HEK293 (cell line): ENCODE measurements at regions not wholly inside any gene's neighbourhood (a gene's known extent, or its start where the extent isn't known, plus 50 kb on each side); places are given as distances from the start of the nearest gene placed in this dataset.

Experiments used
- HOXD13 ChIP-seq: sonication (generic); formaldehyde crosslinking; IDR thresholded peaks from 2 replicates; pipeline ENCODE4 v1.8.0; 2022; ENCODE audit warnings: missing genetic modification reagents, borderline replicate concordance
- KLF10 ChIP-seq: fragments of 450-650 bp; IDR thresholded peaks from 2 replicates; pipeline ENCODE4 v1.5.1; 2018; ENCODE audit warnings: missing biosample characterization, mild to moderate bottlenecking, missing genetic modification characterization
- OVOL3 ChIP-seq: fragments of 450-650 bp; formaldehyde crosslinking; IDR thresholded peaks from 2 replicates; pipeline ENCODE4 v1.5.1; 2016; ENCODE audit warnings: missing biosample characterization, missing genetic modification characterization
- RBAK ChIP-seq: fragments of 450-650 bp; formaldehyde crosslinking; IDR thresholded peaks from 2 replicates; pipeline ENCODE4 v1.5.1; 2016; ENCODE audit warnings: missing biosample characterization, missing genetic modification characterization
- ZNF114 ChIP-seq: fragments of 450-650 bp; formaldehyde crosslinking; IDR thresholded peaks from 2 replicates; pipeline ENCODE4 v1.5.0; 2017; ENCODE audit warnings: missing biosample characterization, missing genetic modification characterization
- ZNF132 ChIP-seq: fragments of 450-650 bp; formaldehyde crosslinking; IDR thresholded peaks from 2 replicates; pipeline ENCODE4 v1.5.1; 2017; ENCODE audit warnings: missing biosample characterization, missing genetic modification characterization, borderline replicate concordance
- ZNF324 ChIP-seq: fragments of 450-650 bp; formaldehyde crosslinking; IDR thresholded peaks from 2 replicates; pipeline ENCODE4 v1.5.1; 2016; ENCODE audit warnings: missing biosample characterization, missing genetic modification characterization
- ZNF423 ChIP-seq: fragments of 450-650 bp; formaldehyde crosslinking; IDR thresholded peaks from 2 replicates; pipeline ENCODE4 v1.5.1; 2016; ENCODE audit warnings: missing biosample characterization, missing genetic modification characterization
- ZNF624 ChIP-seq: fragments of 450-650 bp; formaldehyde crosslinking; IDR thresholded peaks from 2 replicates; pipeline ENCODE4 v1.5.1; 2017; ENCODE audit warnings: missing biosample characterization, missing genetic modification characterization
- ZNF747 ChIP-seq: fragments of 450-650 bp; formaldehyde crosslinking; IDR thresholded peaks from 2 replicates; pipeline ENCODE4 v1.5.1; 2016; ENCODE audit warnings: missing biosample characterization, missing genetic modification characterization
- TF ChIP-seq, protein P1 (sequence below): fragments of 450-650 bp; formaldehyde crosslinking; IDR thresholded peaks from 2 replicates; pipeline ENCODE4 v1.5.1; 2016; ENCODE audit warnings: missing biosample characterization, missing genetic modification characterization
- TF ChIP-seq, protein P2 (sequence below): fragments of 450-650 bp; formaldehyde crosslinking; IDR thresholded peaks from 2 replicates; pipeline ENCODE4 v1.5.1; 2016; ENCODE audit warnings: missing biosample characterization, missing genetic modification characterization
- TF ChIP-seq, protein P3 (sequence below): fragments of 450-650 bp; formaldehyde crosslinking; IDR thresholded peaks from 2 replicates; pipeline ENCODE4 v1.5.1; 2016; ENCODE audit warnings: missing biosample characterization, missing genetic modification characterization

DNA sequence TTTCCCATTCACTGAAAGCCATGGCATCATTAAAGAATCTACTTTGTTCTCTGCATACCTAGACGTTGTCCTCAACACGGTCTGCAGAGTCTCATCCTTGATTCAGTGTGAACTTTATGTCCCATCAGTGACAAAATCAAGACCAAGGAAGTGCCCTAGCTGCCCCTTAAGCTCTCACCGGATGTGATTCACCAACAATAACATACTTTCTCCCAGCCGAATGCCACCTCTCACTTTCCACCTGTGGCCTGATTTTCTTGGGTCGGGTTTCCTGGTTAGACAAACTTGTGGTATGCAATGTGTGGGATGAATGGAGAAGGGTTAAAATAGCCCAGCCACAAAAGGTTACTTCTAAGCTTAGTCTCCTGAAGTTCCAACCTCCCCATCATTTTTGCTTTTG is 145.3 kb upstream of the PAPPA start:
- TF ChIP-seq, protein P1, sequence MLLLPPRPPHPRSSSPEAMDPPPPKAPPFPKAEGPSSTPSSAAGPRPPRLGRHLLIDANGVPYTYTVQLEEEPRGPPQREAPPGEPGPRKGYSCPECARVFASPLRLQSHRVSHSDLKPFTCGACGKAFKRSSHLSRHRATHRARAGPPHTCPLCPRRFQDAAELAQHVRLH (tag by site-specific recombination), result no peak
- TF ChIP-seq KLF10 (no peak), HOXD13 (CRISPR knock-in tag) (no peak), ZNF132 (no peak), ZNF624 (tag by site-specific recombination) (no peak), OVOL3 (tag by site-specific recombination) (no peak), ZNF747 (tag by site-specific recombination) (no peak), ZNF114 (no peak), ZNF423 (tag by site-specific recombination) (no peak), RBAK (no peak), ZNF324 (tag by site-specific recombination) (no peak)
- TF ChIP-seq, protein P2, sequence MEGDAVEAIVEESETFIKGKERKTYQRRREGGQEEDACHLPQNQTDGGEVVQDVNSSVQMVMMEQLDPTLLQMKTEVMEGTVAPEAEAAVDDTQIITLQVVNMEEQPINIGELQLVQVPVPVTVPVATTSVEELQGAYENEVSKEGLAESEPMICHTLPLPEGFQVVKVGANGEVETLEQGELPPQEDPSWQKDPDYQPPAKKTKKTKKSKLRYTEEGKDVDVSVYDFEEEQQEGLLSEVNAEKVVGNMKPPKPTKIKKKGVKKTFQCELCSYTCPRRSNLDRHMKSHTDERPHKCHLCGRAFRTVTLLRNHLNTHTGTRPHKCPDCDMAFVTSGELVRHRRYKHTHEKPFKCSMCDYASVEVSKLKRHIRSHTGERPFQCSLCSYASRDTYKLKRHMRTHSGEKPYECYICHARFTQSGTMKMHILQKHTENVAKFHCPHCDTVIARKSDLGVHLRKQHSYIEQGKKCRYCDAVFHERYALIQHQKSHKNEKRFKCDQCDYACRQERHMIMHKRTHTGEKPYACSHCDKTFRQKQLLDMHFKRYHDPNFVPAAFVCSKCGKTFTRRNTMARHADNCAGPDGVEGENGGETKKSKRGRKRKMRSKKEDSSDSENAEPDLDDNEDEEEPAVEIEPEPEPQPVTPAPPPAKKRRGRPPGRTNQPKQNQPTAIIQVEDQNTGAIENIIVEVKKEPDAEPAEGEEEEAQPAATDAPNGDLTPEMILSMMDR (tag by site-specific recombination), result no peak
- TF ChIP-seq, protein P3, sequence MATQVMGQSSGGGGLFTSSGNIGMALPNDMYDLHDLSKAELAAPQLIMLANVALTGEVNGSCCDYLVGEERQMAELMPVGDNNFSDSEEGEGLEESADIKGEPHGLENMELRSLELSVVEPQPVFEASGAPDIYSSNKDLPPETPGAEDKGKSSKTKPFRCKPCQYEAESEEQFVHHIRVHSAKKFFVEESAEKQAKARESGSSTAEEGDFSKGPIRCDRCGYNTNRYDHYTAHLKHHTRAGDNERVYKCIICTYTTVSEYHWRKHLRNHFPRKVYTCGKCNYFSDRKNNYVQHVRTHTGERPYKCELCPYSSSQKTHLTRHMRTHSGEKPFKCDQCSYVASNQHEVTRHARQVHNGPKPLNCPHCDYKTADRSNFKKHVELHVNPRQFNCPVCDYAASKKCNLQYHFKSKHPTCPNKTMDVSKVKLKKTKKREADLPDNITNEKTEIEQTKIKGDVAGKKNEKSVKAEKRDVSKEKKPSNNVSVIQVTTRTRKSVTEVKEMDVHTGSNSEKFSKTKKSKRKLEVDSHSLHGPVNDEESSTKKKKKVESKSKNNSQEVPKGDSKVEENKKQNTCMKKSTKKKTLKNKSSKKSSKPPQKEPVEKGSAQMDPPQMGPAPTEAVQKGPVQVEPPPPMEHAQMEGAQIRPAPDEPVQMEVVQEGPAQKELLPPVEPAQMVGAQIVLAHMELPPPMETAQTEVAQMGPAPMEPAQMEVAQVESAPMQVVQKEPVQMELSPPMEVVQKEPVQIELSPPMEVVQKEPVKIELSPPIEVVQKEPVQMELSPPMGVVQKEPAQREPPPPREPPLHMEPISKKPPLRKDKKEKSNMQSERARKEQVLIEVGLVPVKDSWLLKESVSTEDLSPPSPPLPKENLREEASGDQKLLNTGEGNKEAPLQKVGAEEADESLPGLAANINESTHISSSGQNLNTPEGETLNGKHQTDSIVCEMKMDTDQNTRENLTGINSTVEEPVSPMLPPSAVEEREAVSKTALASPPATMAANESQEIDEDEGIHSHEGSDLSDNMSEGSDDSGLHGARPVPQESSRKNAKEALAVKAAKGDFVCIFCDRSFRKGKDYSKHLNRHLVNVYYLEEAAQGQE (tag by site-specific recombination), result no peak
